Erythroblast (primary cell): ENCODE measurements at regions not wholly inside any gene's neighbourhood (a gene's known extent, or its start where the extent isn't known, plus 50 kb on each side); places are given as distances from the start of the nearest gene placed in this dataset.
A peak's percentile ranks its signal among the peaks of the same experiment; 100 is the strongest.
"Not testable (repeated sequence)": the region's sequence is repeated elsewhere in the genome, so short reads cannot be mapped to it uniquely, and the experiment has no call there.

Experiments
- DNase-seq, 2 experiments: peaks; one replicate each; lab custom pipeline; 2025; lab: John Stamatoyannopoulos, UW
- GATA1 ChIP-seq: IDR thresholded peaks from 2 replicates; pipeline ENCODE4 v1.6.1; 2011; ENCODE audit warnings: low read depth, mild to moderate bottlenecking, control low read depth, low read length, moderate library complexity
- POLR2A ChIP-seq: IDR thresholded peaks from 2 replicates; pipeline ENCODE4 v1.6.1; 2011; ENCODE audit warnings: mild to moderate bottlenecking, low read length

DNA sequence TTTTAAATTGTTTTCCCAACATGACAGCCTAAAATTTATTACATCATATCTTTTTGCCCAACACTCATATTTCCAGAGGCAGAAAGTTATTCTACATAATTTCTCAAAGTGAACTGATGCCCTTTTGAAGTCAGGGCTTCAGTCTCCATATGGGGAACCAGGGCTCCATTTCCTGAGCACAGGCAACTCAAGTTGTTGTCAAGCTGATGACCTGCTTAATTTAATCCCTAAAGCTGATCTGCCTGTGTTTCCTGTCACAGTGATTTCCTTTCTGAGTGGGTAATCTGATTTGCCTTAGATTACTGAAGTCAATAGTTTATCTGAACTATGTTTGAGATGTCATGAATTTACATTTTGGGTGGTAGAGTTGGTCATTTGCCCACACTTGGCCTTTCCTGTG lies 932.1 kb upstream of the MANEA start:
- TF ChIP-seq GATA1 = no peak
- no peak for TF ChIP-seq POLR2A
- DNase-seq = no peak

DNA sequence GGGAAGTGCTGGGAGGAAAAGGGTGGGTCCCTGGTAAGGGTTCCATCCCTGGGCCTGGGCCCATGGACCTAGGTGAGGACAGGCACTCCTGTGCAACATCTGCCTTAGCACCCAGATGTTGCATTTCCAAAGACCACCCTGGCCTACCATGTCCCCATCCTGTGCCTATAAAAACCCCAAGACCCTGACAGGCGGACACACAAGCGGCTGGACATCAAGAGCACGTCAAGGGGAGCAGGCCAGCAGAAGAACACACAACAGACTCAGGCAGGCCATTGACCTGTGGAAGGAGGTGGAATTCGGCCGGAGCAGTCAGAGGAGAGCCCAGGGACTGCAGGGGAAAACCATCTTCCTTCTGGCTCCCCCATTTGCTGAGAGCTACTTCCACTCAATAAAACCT lies 937.8 kb upstream of the MANEA start:
- no peak for DNase-seq
- TF ChIP-seq POLR2A = no peak
- TF ChIP-seq GATA1 = no peak

DNA sequence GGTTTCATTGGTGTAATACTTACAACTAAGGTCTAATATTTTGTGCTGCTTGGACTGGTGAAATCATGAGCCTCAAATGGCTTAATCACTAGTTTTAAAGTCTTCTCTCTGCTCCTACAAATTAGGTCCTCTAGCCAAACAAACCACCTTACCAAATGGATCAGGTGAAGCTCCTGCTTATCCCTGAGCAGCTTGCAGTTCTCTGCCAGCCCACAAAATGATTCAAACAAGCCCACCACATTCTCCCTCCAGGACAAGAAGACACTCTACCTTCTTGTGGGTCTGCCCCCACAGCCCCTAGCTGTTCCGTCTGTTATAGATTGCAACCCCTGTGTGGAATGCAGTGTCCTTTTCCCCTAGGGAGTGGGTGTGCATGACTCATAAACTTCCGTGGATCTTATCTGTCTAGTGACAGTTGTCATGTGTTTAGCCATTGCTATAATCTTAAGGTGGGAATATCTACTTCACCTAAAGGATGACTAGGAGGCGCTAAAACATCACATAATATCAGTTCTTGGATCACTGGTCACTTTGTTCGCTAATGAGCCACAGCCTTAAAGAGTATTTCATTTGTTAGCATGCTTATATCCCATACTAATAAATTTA lies 940.5 kb upstream of the MANEA start:
- no peak for TF ChIP-seq POLR2A
- no peak for TF ChIP-seq GATA1
- peak; percentile 0 to 4 for DNase-seq

DNA sequence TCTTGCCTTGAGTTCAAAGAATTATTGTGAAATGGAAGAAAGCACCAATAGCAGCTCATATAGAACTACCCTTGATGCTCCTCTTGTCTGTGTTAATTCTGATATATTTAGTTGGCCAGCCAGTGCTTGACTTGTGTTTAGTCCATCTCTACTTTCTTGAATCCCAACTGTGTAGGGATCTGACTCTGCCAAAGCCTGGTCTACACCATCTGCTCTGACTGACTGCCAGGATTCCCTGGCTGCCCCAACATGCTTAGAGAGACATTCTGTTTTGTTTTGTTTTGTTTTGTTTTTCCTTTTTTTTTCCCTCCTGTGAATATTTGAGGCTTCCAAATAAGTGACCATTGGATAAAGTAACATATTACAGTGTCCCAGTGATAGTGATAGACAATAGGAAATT lies 953.7 kb upstream of the MANEA start:
- no peak for DNase-seq
- TF ChIP-seq GATA1 = no peak
- TF ChIP-seq POLR2A = no peak

DNA sequence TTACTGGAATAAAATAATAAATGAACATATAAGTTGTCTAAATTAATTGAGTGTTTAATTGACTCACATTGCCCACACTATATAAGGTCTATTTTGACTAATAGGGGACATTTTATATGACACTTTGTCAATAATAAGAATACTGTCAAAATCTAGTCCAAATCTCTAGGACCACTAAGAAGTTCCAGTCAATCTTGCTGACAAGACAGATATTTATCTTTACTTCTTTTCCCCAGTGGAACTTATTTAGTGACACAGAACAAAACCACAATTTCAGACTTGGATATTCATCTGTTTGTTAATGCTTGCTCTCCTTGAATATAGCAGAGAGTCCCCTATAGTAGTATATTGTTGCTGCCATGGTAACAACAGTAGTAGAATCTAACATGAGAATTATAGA lies 954.6 kb upstream of the MANEA start:
- no peak for DNase-seq
- no peak for TF ChIP-seq POLR2A
- no peak for TF ChIP-seq GATA1

DNA sequence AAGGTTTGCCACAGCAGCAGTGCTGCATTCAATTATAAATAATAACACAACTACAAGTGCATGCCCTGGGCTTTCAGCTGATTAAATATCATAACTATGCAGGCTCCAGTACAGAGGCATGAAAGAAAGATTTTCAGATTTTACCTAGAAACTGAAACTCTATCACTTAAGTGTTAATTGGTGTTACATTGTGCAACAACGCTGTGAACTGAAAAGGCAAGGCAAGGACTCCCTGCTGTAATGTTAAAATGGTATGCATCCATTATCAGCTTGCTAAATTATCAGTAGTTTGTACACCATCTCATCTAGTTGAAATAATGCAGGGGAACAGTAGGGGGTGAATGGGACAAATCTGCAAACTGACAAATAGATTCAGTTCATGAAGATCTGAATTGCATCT lies 976.7 kb upstream of the MANEA start:
- no peak for DNase-seq
- no peak for TF ChIP-seq GATA1
- no peak for TF ChIP-seq POLR2A

DNA sequence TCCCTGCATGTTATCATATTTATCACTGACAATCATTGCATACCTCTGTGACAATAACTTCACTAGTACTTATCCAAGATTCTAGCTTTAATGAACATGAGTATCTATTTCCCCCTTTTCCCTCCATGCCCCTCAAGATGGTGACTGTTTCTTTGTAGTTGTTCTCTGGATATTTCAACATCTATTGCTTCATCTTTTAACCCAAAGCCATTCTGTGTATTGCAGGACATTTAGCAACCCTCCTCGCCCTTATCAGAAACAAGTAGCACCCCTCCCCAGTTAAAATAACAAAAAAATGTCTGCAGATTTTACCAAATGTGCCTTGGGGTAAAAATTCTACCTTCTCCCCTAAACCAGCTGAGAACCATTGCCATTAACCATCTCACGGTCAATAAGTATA lies 979.8 kb upstream of the MANEA start:
- TF ChIP-seq GATA1 (no peak), POLR2A (no peak)
- no peak for DNase-seq

DNA sequence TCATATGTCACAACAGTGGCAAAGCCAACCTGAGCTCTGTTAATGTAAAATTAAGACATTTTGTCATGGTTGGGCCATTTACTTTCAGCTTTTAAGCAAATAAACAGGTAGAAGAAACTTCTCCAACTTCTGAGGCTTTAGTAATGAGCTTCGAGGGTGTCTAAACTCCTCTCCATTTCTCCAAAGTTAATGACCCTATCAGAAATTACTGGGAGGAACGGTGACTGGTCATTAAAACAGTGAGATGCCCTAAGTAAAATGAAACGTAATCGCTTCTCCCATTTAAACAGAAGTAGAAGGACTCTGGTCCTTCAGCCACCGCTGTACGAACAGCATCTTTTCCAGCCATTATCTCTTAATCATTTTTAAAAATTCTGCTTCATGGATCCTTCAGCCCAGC lies 986.9 kb upstream of the MANEA start:
- no peak for DNase-seq
- TF ChIP-seq GATA1 = no peak
- no peak for TF ChIP-seq POLR2A

DNA sequence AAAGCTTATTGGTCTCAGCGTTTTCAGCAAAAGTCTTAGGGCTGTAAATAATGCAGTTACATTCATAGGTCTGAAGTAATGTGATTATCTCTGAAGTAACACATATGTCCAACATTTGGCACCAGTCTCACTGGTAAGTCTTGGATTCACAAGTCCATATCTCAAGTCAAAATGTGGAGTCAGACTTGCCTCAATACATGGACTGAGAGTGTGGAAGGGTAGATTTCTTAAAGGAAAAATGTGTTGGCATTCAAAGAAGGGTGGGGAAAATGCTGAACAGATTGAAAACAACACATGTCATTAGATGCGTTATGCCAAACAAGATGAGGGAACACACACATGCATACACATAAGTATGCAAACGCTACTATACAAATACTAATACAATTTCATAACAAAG lies 989.0 kb upstream of the MANEA start:
- DNase-seq = no peak
- TF ChIP-seq GATA1 = no peak
- TF ChIP-seq POLR2A = no peak

DNA sequence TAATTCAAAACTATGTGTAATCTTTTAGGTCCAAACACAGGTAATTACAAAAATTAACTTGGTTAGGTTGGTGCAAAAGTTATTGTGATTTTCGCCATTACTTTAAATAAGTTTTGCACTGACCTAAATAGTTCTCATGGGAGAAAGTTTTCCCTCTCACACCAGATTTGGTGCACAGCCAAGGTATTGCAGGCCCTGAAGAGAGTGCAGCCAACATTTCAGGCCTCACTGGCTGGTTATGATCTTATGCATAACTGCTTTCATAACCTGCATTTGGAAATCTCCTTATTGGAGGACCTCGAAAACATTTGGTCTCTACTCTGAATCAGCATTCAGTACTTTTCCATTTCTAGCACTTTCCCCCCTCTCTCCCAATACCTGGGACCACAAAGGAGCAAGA lies 993.1 kb upstream of the MANEA start:
- no peak for DNase-seq
- TF ChIP-seq POLR2A = no peak
- no peak for TF ChIP-seq GATA1

DNA sequence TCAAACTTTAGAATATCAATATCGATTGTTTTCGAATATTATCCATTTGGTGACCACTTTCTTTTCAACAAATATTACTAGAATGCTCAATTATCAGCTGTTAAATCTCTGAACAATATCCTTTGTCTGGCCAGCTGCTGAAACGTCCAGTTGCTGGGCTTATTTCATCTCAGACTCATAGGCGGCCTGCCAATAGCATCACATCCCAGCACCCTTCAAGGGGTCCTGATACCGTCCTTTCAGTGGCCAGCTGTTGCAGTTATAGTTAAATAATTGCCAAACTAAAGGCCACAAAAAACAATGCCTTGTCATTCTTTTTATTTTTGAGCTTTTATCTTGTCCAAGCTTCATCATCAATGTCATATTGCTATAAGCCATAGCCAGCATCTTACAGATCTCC lies 1006.8 kb upstream of the MANEA start:
- no peak for TF ChIP-seq POLR2A
- no peak for TF ChIP-seq GATA1
- no peak for DNase-seq

DNA sequence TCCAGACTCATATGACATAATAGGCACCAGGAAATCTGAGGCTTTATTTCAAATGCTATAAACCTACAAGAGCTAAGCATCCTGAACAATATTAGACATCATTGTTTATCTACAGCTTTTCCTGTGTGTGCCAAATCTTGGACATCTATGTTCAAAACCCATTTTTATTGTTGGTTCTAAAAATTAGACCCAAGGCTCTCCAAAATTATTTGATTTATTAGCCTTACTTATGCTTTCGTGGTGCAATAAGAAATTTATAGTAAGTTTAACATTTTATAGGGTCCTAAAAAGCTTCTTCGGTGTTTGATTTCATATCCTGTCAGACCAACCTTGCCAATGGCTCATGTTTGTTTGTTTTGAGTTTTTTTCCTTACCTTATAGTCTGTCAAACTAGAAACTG lies 1014.5 kb upstream of the MANEA start:
- DNase-seq = no peak
- TF ChIP-seq GATA1 = no peak
- TF ChIP-seq POLR2A = no peak

DNA sequence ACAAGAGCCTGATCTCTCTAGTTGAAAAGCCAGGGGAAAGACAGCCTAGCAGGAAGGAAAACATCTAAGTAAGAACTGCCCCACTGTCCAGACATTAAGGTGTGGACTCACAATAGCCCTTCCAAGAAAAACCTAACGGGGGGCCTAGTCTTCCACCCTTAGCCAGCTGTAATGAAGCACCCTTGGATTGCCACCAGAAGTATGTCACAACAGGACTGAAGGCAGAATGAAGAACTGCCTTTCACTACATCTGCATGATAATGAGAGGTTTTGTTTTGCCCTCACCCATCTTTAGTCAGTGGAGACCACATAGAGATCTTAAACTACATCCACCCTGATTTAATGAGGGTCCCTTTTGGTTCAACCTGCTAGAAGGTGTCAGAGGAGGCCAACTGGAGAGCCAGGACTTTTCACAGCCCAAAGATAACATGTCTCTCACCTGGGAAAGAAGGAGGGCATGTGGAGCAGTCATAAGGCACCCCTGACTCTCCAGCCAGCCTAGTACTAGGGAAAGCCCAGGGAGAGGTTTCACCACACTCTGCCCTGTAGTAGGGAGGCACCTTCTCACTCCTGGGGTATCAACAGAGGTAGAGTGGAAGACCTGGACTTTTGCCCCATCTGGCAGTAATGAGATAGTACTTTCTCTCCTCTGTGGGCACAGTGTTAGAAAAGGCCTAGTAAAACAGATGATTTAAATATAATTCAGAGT lies 1017.4 kb upstream of the MANEA start:
- TF ChIP-seq GATA1 = no peak
- TF ChIP-seq POLR2A = no peak
- no peak for DNase-seq

DNA sequence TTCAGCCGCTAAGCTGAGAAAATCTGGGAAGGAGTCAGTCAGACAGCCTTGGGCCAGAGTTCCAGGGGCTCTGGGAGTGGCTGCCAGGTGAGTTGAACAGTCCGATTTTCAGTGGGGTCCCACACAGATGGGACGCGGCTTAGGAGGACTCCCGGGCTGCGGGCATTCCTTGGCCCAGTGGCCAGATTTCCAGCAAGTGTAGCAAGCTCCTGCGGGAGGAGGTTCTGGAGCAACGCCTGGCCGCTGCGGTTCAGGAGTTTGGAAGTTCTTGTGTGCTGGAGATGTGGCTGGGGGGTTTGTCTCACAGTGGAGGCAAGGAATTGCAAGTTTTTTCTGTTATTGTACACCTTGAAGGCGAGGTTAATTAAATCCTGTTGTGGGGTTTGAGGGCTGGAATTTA lies 1020.1 kb upstream of the MANEA start:
- not testable (repeated sequence) for DNase-seq

DNA sequence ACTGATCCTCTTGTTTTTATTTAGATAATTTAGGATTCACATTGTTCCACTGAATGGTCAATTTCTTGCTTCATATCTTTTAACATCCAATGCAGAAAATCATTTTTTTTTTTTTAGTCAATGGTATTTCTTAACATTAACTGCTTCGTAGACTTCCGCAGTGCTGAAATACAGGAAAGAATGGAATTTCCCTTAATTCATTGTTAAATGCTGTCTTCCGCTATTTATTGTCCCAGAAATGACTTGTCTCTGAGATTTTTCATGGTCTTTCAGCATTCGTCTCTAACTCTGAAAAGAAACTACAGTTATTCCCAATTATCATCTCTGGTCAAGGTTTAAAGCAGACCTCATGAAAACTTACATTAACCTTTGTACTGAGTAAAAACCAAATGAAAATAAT lies 1029.1 kb upstream of the MANEA start:
- TF ChIP-seq GATA1 (no peak), POLR2A (no peak)
- DNase-seq = no peak
